ENCODE measurements at regions not wholly inside any gene's neighbourhood (a gene's known extent, or its start where the extent isn't known, plus 50 kb on each side); places are given as distances from the start of the nearest gene placed in this dataset.

DNA sequence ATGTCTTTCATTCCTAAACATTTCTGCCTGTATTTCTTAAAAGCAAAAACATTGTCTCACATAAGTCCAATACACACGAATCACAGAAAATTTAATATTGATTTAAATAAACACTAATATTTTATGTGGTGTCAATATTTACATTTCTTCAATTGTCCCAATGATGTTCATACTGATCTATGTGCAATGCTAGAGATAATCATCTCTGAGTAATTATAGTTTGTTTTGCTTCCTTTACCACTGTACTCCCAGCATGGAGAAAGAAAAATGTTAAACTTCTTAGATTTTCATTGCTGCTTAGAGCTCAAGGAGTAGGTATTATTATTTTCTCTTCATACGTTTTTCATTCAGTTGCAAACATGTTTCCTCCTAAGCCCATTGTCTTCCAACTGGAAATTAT is 434.2 kb upstream of the PRR20A start:
- in situ Hi-C loops (cut with HindIII; ENCODE audit: low sequenced_read_pairs) = no loop called here
- no peak overlapping the region for H3K4me3 ChIP-seq (ENCODE audit: low read depth, low read length)
- DNase-seq (ENCODE audit: low read depth) = no peak
- TF ChIP-seq, protein P1, sequence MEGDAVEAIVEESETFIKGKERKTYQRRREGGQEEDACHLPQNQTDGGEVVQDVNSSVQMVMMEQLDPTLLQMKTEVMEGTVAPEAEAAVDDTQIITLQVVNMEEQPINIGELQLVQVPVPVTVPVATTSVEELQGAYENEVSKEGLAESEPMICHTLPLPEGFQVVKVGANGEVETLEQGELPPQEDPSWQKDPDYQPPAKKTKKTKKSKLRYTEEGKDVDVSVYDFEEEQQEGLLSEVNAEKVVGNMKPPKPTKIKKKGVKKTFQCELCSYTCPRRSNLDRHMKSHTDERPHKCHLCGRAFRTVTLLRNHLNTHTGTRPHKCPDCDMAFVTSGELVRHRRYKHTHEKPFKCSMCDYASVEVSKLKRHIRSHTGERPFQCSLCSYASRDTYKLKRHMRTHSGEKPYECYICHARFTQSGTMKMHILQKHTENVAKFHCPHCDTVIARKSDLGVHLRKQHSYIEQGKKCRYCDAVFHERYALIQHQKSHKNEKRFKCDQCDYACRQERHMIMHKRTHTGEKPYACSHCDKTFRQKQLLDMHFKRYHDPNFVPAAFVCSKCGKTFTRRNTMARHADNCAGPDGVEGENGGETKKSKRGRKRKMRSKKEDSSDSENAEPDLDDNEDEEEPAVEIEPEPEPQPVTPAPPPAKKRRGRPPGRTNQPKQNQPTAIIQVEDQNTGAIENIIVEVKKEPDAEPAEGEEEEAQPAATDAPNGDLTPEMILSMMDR (IDR thresholded peaks at IDR 0.05; ENCODE audit: low read depth, low read length, missing control alignments) = no peak

DNA sequence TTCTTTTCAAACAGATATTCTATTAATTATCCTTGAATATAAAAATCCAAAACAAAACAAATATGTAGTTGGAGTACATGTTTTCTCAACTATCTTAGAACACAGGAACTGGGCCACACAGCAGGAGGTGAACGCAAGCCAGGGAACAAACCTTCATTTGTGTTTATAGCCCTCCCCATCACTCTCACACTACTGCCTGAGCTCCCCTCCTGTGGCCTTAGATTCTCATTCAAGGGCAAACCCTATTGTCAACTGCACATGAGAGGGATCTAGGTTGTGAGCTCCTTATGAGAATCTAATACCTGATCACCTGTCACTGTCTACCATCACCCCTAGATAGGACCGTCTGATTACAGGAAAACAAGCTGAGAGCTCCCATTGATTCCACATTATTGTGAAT is 427.1 kb upstream of the PRR20A start:
- in situ Hi-C loops (cut with HindIII; ENCODE audit: low sequenced_read_pairs) = no loop called here
- H3K4me3 ChIP-seq (ENCODE audit: low read depth, low read length) = no peak overlapping the region
- no peak for DNase-seq (ENCODE audit: low read depth)
- TF ChIP-seq, protein P1 (IDR thresholded peaks at IDR 0.05; ENCODE audit: low read depth, low read length, missing control alignments) = no peak

DNA sequence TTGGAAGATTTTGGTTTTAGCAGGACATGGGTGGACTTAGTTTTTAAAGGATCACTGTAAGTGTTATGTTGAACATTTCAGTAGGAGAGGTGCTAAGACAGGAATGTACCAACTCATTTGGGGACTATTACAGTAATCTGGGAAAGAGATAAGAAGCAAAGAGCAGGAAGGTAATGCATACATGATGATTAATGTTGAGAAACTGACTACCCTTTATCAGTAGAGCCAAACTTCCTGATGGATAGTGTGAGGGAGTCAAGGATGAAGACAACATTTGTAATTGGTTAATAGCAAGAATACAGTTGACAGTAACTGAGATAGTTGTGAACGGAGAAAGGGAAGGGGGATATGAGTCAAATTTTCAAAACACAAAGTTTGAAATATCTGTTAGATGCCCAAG is 421.9 kb upstream of the PRR20A start:
- in situ Hi-C loops (cut with HindIII; ENCODE audit: low sequenced_read_pairs) = no loop called here
- DNase-seq (ENCODE audit: low read depth) = no peak
- TF ChIP-seq, protein P1 (IDR thresholded peaks at IDR 0.05; ENCODE audit: low read depth, low read length, missing control alignments) = no peak
- no peak overlapping the region for H3K4me3 ChIP-seq (ENCODE audit: low read depth, low read length)

DNA sequence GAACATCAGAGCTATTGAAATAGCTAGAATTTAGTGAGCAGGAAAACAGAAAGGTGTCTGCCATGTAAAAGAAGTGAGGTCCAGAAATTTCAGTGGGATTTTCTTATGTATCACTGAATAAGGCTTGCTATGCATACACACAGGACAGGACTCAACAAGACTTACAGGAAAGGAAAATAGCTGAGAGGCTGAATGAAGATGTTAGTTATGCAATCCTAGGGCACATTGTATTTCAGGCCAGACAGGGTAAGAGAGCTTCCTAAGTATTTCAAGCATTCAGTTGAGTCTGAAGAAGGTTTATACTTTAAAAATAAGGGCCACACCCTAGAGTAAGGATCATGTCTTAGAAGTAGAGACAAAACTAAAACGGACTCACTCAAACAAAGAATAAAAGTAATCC is 419.9 kb upstream of the PRR20A start:
- in situ Hi-C loops (cut with HindIII; ENCODE audit: low sequenced_read_pairs) = no loop called here
- H3K4me3 ChIP-seq (ENCODE audit: low read depth, low read length) = no peak overlapping the region
- no peak for DNase-seq (ENCODE audit: low read depth)
- TF ChIP-seq, protein P1 (IDR thresholded peaks at IDR 0.05; ENCODE audit: low read depth, low read length, missing control alignments) = no peak

- H3K4me3 ChIP-seq (ENCODE audit: low read depth, low read length) = no peak overlapping the region
- TF ChIP-seq, protein P1 (IDR thresholded peaks at IDR 0.05; ENCODE audit: low read depth, low read length, missing control alignments) = no peak
- in situ Hi-C loops (cut with HindIII; ENCODE audit: low sequenced_read_pairs) = no loop called here
- DNase-seq (ENCODE audit: low read depth) = no peak
Observed at GRCh38 chr13:56735537-56735942, 405.2 kb upstream of the PRR20A start.

- in situ Hi-C loops (cut with HindIII; ENCODE audit: low sequenced_read_pairs) = no loop called here
- TF ChIP-seq, protein P1 (IDR thresholded peaks at IDR 0.05; ENCODE audit: low read depth, low read length, missing control alignments) = no peak
- no peak for DNase-seq (ENCODE audit: low read depth)
- H3K4me3 ChIP-seq (ENCODE audit: low read depth, low read length) = no peak overlapping the region
Observed at GRCh38 chr13:56736966-56737365, 403.8 kb upstream of the PRR20A start.

DNA sequence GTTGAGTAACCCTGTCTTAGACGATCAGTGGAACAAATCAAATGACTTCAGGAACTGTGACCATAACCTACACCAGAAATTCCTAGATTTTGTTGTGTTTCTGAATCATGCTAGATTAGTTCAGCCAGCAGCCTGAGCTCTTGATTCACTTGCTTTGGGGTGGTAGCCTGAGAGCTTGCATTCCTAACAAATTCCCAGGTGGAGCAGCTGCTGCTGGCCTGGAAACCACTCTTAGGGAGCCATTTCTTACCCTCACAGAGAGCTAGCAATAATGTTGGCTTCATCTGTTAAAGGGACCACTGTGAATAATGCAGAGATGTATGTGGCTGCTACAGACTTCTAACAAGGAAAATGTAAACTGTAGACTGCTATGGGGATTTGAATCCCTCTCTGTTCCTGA is 388.1 kb upstream of the PRR20A start:
- in situ Hi-C loops (cut with HindIII; ENCODE audit: low sequenced_read_pairs) = no loop called here
- DNase-seq (ENCODE audit: low read depth) = no peak
- TF ChIP-seq, protein P1 (IDR thresholded peaks at IDR 0.05; ENCODE audit: low read depth, low read length, missing control alignments) = no peak
- H3K4me3 ChIP-seq (ENCODE audit: low read depth, low read length) = no peak overlapping the region
